Osteocyte (in vitro differentiated cells): ENCODE measurements at regions not wholly inside any gene's neighbourhood (a gene's known extent, or its start where the extent isn't known, plus 50 kb on each side); places are given as distances from the start of the nearest gene placed in this dataset.
"Not testable (repeated sequence)": the region's sequence is repeated elsewhere in the genome, so short reads cannot be mapped to it uniquely, and the experiment has no call there.

ENCODE experiments used
- DNase-seq: peaks from one replicate; pipeline ENCODE4 v3.0.0; 2021; ENCODE audit warnings: mixed read lengths; ENCODE audit not compliant: unreplicated experiment; ENCODE audit errors: extremely low spot score
- H3K27ac Mint-ChIP-seq: one replicate; pipeline ENCODE4 v1.8.0; 2021; ENCODE audit warnings: mild to moderate bottlenecking, mixed read lengths; ENCODE audit not compliant: unreplicated experiment
- H3K27me3 Mint-ChIP-seq: one replicate; pipeline ENCODE4 v1.8.0; 2021; ENCODE audit warnings: mixed read lengths; ENCODE audit not compliant: unreplicated experiment
- H3K36me3 Mint-ChIP-seq: one replicate; pipeline ENCODE4 v1.8.0; 2021; ENCODE audit warnings: mixed read lengths; ENCODE audit not compliant: unreplicated experiment
- H3K4me1 Mint-ChIP-seq: one replicate; pipeline ENCODE4 v1.8.0; 2021; ENCODE audit warnings: mixed read lengths; ENCODE audit not compliant: unreplicated experiment
- H3K4me3 Mint-ChIP-seq: one replicate; pipeline ENCODE4 v1.8.0; 2021; ENCODE audit warnings: mild to moderate bottlenecking, moderate library complexity, mixed read lengths; ENCODE audit not compliant: unreplicated experiment
- H3K9me3 Mint-ChIP-seq: one replicate; pipeline ENCODE4 v1.8.0; 2021; ENCODE audit warnings: mixed read lengths; ENCODE audit not compliant: unreplicated experiment
- TF ChIP-seq, protein P1 (sequence below): fragments of 200-600 bp; sonication (generic); IDR thresholded peaks from 2 replicates; pipeline ENCODE4 v1.5.0; 2021; ENCODE audit warnings: antibody characterized with exemption, mild to moderate bottlenecking, moderate library complexity

DNA sequence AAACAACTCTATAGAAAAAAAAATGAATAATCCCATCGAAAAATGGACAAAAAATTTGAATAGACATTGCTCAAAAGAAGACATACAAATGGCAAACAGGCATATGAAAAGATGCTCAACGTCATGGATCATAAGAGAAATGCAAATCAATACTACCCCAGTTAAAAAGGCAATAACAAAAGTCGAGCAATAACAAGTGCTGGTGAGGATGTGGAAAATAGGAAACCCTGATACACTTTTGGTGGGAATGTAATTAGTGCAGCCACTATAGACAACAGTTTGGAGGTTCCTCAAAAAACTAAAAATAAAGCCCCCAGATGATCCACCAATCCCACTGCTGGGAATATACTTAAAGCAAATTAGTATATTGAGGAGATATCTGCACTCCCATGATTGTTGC, 701.5 kb downstream of the NUP35 start:
- TF ChIP-seq, protein P1, sequence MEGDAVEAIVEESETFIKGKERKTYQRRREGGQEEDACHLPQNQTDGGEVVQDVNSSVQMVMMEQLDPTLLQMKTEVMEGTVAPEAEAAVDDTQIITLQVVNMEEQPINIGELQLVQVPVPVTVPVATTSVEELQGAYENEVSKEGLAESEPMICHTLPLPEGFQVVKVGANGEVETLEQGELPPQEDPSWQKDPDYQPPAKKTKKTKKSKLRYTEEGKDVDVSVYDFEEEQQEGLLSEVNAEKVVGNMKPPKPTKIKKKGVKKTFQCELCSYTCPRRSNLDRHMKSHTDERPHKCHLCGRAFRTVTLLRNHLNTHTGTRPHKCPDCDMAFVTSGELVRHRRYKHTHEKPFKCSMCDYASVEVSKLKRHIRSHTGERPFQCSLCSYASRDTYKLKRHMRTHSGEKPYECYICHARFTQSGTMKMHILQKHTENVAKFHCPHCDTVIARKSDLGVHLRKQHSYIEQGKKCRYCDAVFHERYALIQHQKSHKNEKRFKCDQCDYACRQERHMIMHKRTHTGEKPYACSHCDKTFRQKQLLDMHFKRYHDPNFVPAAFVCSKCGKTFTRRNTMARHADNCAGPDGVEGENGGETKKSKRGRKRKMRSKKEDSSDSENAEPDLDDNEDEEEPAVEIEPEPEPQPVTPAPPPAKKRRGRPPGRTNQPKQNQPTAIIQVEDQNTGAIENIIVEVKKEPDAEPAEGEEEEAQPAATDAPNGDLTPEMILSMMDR: no peak
- Mint-ChIP-seq H3K4me1 (no peaks in the 10 kb centered on the region), H3K27ac (no peak overlapping the region), H3K36me3 (no peaks in the 10 kb centered on the region), H3K27me3 (no peaks in the 10 kb centered on the region), H3K9me3 (peaks cover 26% of the 10 kb centered on the region), H3K4me3 (no peak overlapping the region)
- no peak for DNase-seq

DNA sequence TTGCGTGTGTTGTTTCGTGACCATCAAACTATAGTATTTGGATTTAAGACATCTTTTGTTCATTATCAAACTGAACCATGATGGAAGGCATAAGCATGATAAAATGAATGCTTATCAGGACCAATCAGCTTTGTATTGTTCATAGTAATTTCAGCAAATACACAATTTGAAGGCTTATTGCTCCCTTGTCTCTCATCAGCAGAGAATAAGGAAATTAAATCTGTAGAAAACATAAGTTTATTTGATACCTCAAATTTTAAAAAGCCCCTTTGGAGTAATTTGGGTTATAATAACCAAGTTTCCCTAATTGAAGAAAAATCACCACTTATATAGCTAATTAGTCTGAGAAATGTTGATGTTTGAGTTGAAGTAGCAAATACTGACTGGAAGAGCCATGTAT, 705.7 kb downstream of the NUP35 start:
- H3K4me3 Mint-ChIP-seq: no peak overlapping the region

DNA sequence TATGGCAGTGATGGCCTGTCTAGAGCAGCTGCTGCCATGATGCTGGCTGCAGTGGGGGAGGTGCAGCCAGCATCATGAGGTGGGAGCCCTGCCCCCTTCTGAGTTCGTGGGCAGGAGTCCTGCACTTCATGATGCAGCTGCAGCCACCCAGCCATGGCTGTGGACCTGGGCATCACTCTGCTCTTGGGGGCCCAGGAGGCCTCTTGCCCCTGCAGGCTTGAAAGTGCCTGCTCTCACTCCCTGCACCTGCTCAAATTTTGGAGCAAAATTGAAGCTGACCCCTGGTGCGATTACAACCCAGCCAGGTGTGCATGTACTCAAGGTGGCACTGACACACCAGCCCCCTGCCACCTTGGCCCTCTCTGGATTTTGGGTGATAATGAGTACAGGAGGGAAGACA, 712.9 kb downstream of the NUP35 start:
- H3K27ac Mint-ChIP-seq: no peak overlapping the region
- H3K4me3 Mint-ChIP-seq: no peak overlapping the region
- DNase-seq: no peak
- no peaks in the 10 kb centered on the region for H3K4me1 Mint-ChIP-seq
- peaks cover 13% of the 10 kb centered on the region for H3K9me3 Mint-ChIP-seq
- no peaks in the 10 kb centered on the region for H3K36me3 Mint-ChIP-seq
- TF ChIP-seq, protein P1: no peak
- H3K27me3 Mint-ChIP-seq: no peaks in the 10 kb centered on the region

More for the DNA sequence above, 705.7 kb downstream of the NUP35 start:
- Mint-ChIP-seq H3K9me3 (peaks cover 14% of the 10 kb centered on the region), H3K27me3 (no peaks in the 10 kb centered on the region), H3K4me1 (no peaks in the 10 kb centered on the region), H3K36me3 (no peaks in the 10 kb centered on the region), H3K27ac (no peak overlapping the region)
- no peak for DNase-seq
- TF ChIP-seq, protein P1: no peak

DNA sequence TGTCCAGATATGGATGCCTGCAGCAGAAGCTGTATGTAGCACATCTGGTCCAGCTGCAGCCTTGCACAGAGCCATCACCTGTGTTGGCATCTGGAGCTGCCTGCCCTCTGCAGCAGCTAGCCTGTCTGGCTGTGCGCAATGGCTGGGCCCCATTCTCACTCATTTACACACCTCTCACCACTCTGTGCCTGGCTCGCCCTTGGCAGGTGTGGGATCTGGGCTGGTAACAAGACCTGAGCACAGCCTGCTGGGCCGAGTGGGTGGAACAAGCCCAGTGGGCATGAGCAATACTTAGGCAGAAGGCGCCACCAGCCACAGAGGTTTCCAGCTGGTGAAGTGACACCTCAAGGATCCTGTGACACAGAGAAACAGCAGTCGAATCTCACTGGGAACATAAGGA, 714.1 kb downstream of the NUP35 start:
- H3K9me3 Mint-ChIP-seq: peaks cover 13% of the 10 kb centered on the region
- H3K27me3 Mint-ChIP-seq: no peaks in the 10 kb centered on the region
- no peak for DNase-seq
- no peaks in the 10 kb centered on the region for H3K36me3 Mint-ChIP-seq
- no peak overlapping the region for H3K27ac Mint-ChIP-seq
- TF ChIP-seq, protein P1: no peak
- H3K4me1 Mint-ChIP-seq: no peaks in the 10 kb centered on the region
- no peak overlapping the region for H3K4me3 Mint-ChIP-seq

DNA sequence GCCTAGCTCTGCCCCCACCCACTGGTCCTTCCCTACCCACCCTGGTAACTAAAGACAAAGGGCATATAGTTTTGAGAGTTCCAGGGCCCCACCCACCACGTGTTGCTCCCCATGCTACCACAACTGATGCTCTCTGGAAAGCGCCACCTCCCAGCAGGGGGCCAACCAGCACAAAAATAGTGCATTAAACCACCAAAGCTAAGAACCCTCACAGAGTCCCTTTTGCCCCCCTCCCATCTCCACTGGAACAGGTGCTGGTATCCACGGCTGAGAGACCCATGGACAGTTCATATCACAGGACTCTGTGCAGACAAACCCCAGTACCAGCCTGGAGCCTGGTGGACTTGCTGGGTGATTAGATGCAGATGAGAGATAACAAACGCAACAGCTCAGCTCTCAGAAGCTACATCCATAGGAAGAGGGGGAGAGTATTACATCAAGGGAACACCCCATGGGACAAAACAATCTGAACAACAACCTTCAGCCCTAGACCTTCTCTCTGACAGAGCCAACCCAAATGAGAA, 715.9 kb downstream of the NUP35 start:
- Mint-ChIP-seq H3K36me3 (no peaks in the 10 kb centered on the region), H3K27me3 (no peaks in the 10 kb centered on the region), H3K4me3 (no peak overlapping the region), H3K9me3 (peaks cover 13% of the 10 kb centered on the region), H3K4me1 (no peaks in the 10 kb centered on the region), H3K27ac (no peak overlapping the region)
- TF ChIP-seq, protein P1: no peak
- no peak for DNase-seq

DNA sequence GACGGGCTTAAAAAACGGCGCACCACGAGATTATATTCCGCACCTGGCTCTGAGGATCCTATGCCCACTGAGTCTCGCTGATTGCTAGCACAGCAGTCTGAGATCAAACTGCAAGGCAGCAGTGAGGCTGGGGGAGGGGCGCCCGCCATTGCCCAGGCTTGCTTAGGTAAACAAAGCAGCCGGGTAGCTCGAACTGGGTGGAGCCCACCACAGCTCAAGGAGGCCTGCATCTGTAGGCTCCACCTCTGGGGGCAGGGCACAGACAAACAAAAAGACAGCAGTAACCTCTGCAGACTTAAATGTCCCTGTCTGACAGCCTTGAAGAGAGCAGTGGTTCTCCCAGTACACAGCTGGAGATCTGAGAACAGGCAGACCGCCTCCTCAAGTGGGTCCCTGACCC, 725.6 kb downstream of the NUP35 start:
- not testable (repeated sequence) for DNase-seq, H3K4me3 Mint-ChIP-seq, H3K36me3 Mint-ChIP-seq, H3K4me1 Mint-ChIP-seq, H3K27me3 Mint-ChIP-seq, H3K27ac Mint-ChIP-seq
- peaks cover 12% of the 10 kb centered on the region for H3K9me3 Mint-ChIP-seq
